NCI-H1105 (cell line): ENCODE measurements at regions not wholly inside any gene's neighbourhood (a gene's known extent, or its start where the extent isn't known, plus 50 kb on each side); places are given as distances from the start of the nearest gene placed in this dataset.
"Not testable (repeated sequence)": the region's sequence is repeated elsewhere in the genome, so short reads cannot be mapped to it uniquely, and the experiment has no call there.

Experiments used
- DNase-seq: peaks from one replicate; lab custom pipeline; 2025; lab: John Stamatoyannopoulos, UW

- DNase-seq = peak; percentile 95
Observed at GRCh38 chr11:123344790-123345357, 85.2 kb upstream of the GRAMD1B start.

- not testable (repeated sequence) for DNase-seq
Observed at GRCh38 chr11:123344188-123344587, 85.9 kb upstream of the GRAMD1B start.

GRCh38 chr11:123338997-123339752, 90.9 kb upstream of the GRAMD1B start:
- DNase-seq = no peak

- no peak for DNase-seq
Observed at GRCh38 chr11:123338266-123338800, 91.7 kb upstream of the GRAMD1B start.

- no peak for DNase-seq
Observed at GRCh38 chr11:123334925-123335324, 95.1 kb upstream of the GRAMD1B start.

GRCh38 chr11:123332577-123332976, 97.5 kb upstream of the GRAMD1B start:
- not testable (repeated sequence) for DNase-seq

GRCh38 chr11:123330948-123331347, 99.1 kb upstream of the GRAMD1B start:
- DNase-seq = no peak

- no peak for DNase-seq
Observed at GRCh38 chr11:123330471-123330870, 99.6 kb upstream of the GRAMD1B start.

- DNase-seq = no peak
Observed at GRCh38 chr11:123330071-123330470, 100.0 kb upstream of the GRAMD1B start.

GRCh38 chr11:123328281-123328867, 101.7 kb upstream of the GRAMD1B start:
- no peak for DNase-seq

GRCh38 chr11:123325533-123325932, 104.5 kb upstream of the GRAMD1B start:
- no peak for DNase-seq

- DNase-seq = no peak
Observed at GRCh38 chr11:123323568-123323967, 106.5 kb upstream of the GRAMD1B start.

- no peak for DNase-seq
Observed at GRCh38 chr11:123321636-123322035, 108.4 kb upstream of the GRAMD1B start.

- no peak for DNase-seq
Observed at GRCh38 chr11:123318623-123319022, 111.4 kb upstream of the GRAMD1B start.

GRCh38 chr11:123318132-123318531, 111.9 kb upstream of the GRAMD1B start:
- not testable (repeated sequence) for DNase-seq

- no peak for DNase-seq
Observed at GRCh38 chr11:123316003-123316402, 114.1 kb upstream of the GRAMD1B start.

- no peak for DNase-seq
Observed at GRCh38 chr11:123314972-123315371, 115.1 kb upstream of the GRAMD1B start.

- DNase-seq = no peak
Observed at GRCh38 chr11:123313262-123313661, 116.8 kb upstream of the GRAMD1B start.

GRCh38 chr11:123308077-123308476, 113.0 kb upstream of the CLMP start:
- DNase-seq = peak; percentile 98

GRCh38 chr11:123307276-123307675, 112.2 kb upstream of the CLMP start:
- DNase-seq = no peak

- DNase-seq = no peak
Observed at GRCh38 chr11:123306531-123306930, 111.5 kb upstream of the CLMP start.

- no peak for DNase-seq
Observed at GRCh38 chr11:123305601-123306375, 110.7 kb upstream of the CLMP start.
